Left lung (tissue), 4 donors: ENCODE measurements at regions not wholly inside any gene's neighbourhood (a gene's known extent, or its start where the extent isn't known, plus 50 kb on each side); places are given as distances from the start of the nearest gene placed in this dataset.

Experiments
- ATAC-seq: fragments of 200-7000 bp; cut with Tn5 transposase; one replicate; pipeline ENCODE4 v1.9.1; 2020; ENCODE audit warnings: moderate library complexity
- DNase-seq, 4 donors: peaks; one replicate each; pipeline ENCODE4 v3.0.0-alpha.2; 2013 to 2020
- H3K27ac ChIP-seq, 2 donors: fragments of 200-600 bp; sonication (generic) in 1 of 2; one replicate each; pipeline versions ENCODE4 v1.5.0 to v1.8.0; 2020 to 2021
- H3K27me3 ChIP-seq, 2 donors: fragments of 200-600 bp; sonication (generic) in 1 of 2; one replicate each; pipeline versions ENCODE4 v1.5.0 to v1.8.0; 2020 to 2021
- H3K36me3 ChIP-seq, 2 donors: fragments of 200-600 bp; sonication (generic) in 1 of 2; one replicate each; pipeline versions ENCODE4 v1.5.0 to v1.8.0; 2020 to 2021
- H3K4me1 ChIP-seq, 2 donors: fragments of 200-600 bp; one replicate each; pipeline ENCODE4 v1.8.0; 2021
- H3K4me3 ChIP-seq, 2 donors: fragments of 200-600 bp; sonication (generic) in 1 of 2; one replicate each; pipeline versions ENCODE4 v1.5.0 to v1.8.0; 2020 to 2021; ENCODE audit warnings: mild to moderate bottlenecking in 1 of 2
- H3K9me3 ChIP-seq, 2 donors: fragments of 200-600 bp; sonication (generic) in 1 of 2; one replicate each; pipeline versions ENCODE4 v1.5.0 to v1.8.0; 2020 to 2021
- intact Hi-C, 2 donors: fragments of 100-400 bp; cut with DNase I; formaldehyde crosslinking; loops; one replicate each; pipeline versions ENCODE4 v1.11.2 to v1.14.2; 2022
- TF ChIP-seq, protein P1 (sequence below), 2 donors: fragments of 200-600 bp; sonication (generic) in 1 of 2; IDR thresholded peaks; one replicate each; pipeline versions ENCODE4 v1.5.0 to v1.8.0; 2021; ENCODE audit warnings: antibody characterized with exemption in 2 of 2
- donor health status: DM: no; HTN: yes; CAD: no.
- donor health status: DM: no; HTN: no; CAD: no.

DNA sequence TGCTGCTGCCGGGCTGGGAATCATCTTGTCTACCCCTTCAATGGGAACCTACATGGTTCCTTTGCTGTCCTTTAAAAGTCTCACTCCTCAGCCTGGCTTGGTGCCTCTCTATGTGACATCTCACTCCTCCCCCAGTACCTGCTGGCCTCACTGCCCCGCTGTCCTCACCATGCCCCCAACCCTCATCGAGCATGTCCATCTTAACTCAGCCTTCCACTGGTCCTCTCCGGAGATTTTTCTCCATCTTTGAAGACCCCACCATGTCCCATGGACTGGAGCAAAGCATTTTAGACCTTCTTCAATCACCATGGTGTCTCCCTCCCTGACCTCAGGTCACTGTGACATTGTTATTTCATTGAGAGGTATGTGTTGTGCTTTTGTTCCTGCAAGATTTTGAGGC lies 58.1 kb upstream of the SIX3 start:
- Histone ChIP-seq H3K4me1 (no peaks in the 10 kb centered on the region), H3K27ac (no peak overlapping the region), H3K27me3 (peaks cover 0 to 66% of the 10 kb centered on the region in 2 donors), H3K9me3 (no peaks in the 10 kb centered on the region), H3K4me3 (no peak overlapping the region), H3K36me3 (no peaks in the 10 kb centered on the region)
- no peak for ATAC-seq
- DNase-seq: no peak
- TF ChIP-seq, protein P1, sequence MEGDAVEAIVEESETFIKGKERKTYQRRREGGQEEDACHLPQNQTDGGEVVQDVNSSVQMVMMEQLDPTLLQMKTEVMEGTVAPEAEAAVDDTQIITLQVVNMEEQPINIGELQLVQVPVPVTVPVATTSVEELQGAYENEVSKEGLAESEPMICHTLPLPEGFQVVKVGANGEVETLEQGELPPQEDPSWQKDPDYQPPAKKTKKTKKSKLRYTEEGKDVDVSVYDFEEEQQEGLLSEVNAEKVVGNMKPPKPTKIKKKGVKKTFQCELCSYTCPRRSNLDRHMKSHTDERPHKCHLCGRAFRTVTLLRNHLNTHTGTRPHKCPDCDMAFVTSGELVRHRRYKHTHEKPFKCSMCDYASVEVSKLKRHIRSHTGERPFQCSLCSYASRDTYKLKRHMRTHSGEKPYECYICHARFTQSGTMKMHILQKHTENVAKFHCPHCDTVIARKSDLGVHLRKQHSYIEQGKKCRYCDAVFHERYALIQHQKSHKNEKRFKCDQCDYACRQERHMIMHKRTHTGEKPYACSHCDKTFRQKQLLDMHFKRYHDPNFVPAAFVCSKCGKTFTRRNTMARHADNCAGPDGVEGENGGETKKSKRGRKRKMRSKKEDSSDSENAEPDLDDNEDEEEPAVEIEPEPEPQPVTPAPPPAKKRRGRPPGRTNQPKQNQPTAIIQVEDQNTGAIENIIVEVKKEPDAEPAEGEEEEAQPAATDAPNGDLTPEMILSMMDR (IDR thresholded peaks at IDR 0.05): no peak
- intact Hi-C loops: no loop called here

DNA sequence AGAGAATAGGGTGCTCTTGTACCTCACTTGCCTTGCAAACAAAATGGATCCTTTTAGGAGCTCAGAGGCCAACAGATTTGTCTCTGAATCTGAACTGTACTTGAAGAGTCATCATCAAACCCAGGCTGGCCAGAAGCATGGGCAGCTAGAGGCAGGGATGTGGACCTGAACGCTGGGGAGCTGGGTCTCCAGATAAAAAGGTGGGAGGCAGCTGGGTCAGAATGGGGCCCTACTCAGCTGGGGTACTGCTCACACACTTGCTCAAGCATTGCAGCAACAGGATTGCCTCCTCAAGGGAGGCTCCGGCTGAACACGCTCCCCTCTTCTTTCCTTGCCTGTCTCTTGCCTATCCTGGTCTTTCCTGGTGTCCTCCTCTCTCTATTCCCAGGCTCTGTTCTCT lies 57.3 kb upstream of the SIX3 start:
- no peak for DNase-seq
- Histone ChIP-seq H3K4me1 (no peaks in the 10 kb centered on the region), H3K27ac (no peak overlapping the region), H3K4me3 (no peak overlapping the region), H3K27me3 (peaks cover 0 to 64% of the 10 kb centered on the region in 2 donors), H3K9me3 (no peaks in the 10 kb centered on the region), H3K36me3 (no peaks in the 10 kb centered on the region)
- TF ChIP-seq, protein P1 (IDR thresholded peaks at IDR 0.05): no peak
- intact Hi-C loops: no loop called here
- ATAC-seq: no peak

DNA sequence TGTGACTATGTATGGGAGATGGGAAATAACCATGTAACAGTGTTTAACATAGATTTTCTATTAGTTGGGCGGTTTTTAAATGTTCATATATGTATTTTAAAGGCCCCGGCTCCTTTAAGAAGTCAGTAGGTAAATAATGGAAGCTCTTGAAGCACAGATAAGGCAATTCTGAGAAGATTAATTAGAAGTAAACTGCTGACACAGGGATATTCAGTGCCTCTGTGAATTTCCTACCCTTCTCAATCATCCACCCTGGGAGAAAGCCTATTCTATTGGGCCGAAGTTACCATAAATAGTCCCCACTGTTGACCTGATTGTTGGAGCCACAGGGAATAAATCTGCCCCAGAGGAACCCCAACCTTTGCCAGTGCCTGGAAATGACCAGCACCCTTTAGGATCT lies 56.8 kb upstream of the SIX3 start:
- Histone ChIP-seq H3K27me3 (peaks cover 0 to 60% of the 10 kb centered on the region in 2 donors), H3K36me3 (no peaks in the 10 kb centered on the region), H3K27ac (no peak overlapping the region), H3K4me1 (no peaks in the 10 kb centered on the region), H3K9me3 (no peaks in the 10 kb centered on the region), H3K4me3 (no peak overlapping the region)
- TF ChIP-seq, protein P1 (IDR thresholded peaks at IDR 0.05): no peak
- ATAC-seq (no peak), DNase-seq (no peak)
- intact Hi-C loops: no loop called here

DNA sequence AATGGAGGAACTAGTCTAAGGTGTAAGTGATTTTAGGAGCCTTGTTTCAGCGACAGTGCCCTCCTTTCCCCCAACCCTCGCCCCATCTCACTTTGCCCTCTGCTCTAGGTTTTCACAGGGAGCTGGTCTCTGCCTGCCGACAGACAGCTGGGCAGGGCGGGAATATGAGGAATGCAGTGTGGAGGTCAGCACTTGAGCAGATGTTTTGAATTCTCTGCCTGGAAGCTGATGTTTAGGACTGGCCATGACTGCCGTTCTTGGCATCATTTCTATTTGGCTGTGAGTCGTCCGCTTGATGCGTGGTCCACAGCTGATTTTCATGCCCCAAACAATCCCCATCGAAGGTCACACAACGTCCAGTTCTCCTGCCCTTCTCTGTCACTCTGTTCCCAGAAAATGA lies 55.1 kb upstream of the SIX3 start:
- Histone ChIP-seq H3K4me3 (no peak overlapping the region), H3K27me3 (peaks cover 0 to 46% of the 10 kb centered on the region in 2 donors), H3K27ac (no peak overlapping the region), H3K4me1 (no peaks in the 10 kb centered on the region), H3K36me3 (no peaks in the 10 kb centered on the region), H3K9me3 (no peaks in the 10 kb centered on the region)
- TF ChIP-seq, protein P1 (IDR thresholded peaks at IDR 0.05): no peak
- peak in 1 of 4 donors; percentile 7 for DNase-seq
- no peak for ATAC-seq
- intact Hi-C loops: no loop called here

DNA sequence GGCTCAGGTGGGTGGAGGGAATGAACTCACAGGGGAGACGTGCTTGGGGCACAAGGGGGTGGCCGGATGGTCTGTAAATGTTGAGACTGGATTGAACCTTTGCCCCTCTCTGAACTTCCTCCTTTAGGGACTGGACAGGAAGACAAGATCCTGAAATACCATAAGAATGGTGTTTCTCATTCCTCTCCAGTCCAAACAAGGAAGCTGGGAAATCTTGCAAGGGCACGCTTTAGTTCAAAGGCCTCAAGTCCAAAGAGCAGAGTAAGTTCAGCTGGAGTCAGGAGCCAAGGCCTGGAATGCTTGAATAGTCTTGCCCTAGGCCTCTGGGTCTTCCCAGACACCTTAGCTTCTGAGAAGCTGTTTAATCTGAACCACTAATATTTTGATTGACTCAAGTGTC lies 52.4 kb upstream of the SIX3 start:
- intact Hi-C loops: no loop called here
- peaks cover 0 to 11% of the 10 kb centered on the region in 2 donors for H3K9me3 ChIP-seq

More for the DNA sequence above, 52.4 kb upstream of the SIX3 start:
- Histone ChIP-seq H3K27ac (no peak overlapping the region), H3K4me3 (no peak overlapping the region), H3K36me3 (no peaks in the 10 kb centered on the region), H3K27me3 (peaks cover 0 to 32% of the 10 kb centered on the region in 2 donors), H3K4me1 (no peaks in the 10 kb centered on the region)
- no peak for ATAC-seq
- no peak for DNase-seq
- TF ChIP-seq, protein P1 (IDR thresholded peaks at IDR 0.05): no peak
